H1 (cell line): ENCODE measurements at regions not wholly inside any gene's neighbourhood (a gene's known extent, or its start where the extent isn't known, plus 50 kb on each side); places are given as distances from the start of the nearest gene placed in this dataset.

ENCODE experiments used
- CTCF ChIA-PET: fragments of 300-600 bp; sonication (Branson Sonifier 250); formaldehyde crosslinking; loops from one replicate; lab custom pipeline; 2021; ENCODE audit not compliant: partially characterized antibody; lab: Charles Lee
- POLR2A ChIA-PET: fragments of 300-600 bp; sonication (Branson Sonifier 250); formaldehyde crosslinking; loops from one replicate; lab custom pipeline; 2021; ENCODE audit warnings: inconsistent platforms; ENCODE audit not compliant: partially characterized antibody; lab: Charles Lee
- DNase-seq, 2 experiments: peaks; one replicate each; pipeline versions ENCODE4 v3.0.0 to v3.0.0-alpha.2; 2010 to 2022; ENCODE audit warnings: low spot score in 2 of 2, low read depth in 1 of 2, mixed read lengths in 1 of 2
- FAIRE-seq: peaks from 2 replicates; lab custom pipeline; 2011; peaks lifted over from hg19 to GRCh38; lab: Jason Lieb, UNC
- H2AFZ ChIP-seq: 2 replicates; pipeline ENCODE4 v1.8.1; 2012; ENCODE audit warnings: low read length, inconsistent platforms
- H2AK5ac ChIP-seq: 2 replicates; pipeline ENCODE4 v1.6.1; 2013; ENCODE audit warnings: low read depth, low read length
- H2BK120ac ChIP-seq: replicated peaks from 2 replicates; pipeline ENCODE3; 2013; ENCODE audit warnings: low read depth, low read length, inconsistent platforms
- H2BK12ac ChIP-seq: 2 replicates; pipeline ENCODE4 v1.6.1; 2013; ENCODE audit warnings: low read depth, low read length
- H2BK15ac ChIP-seq: 2 replicates; pipeline ENCODE4 v1.6.1; 2013; ENCODE audit warnings: low read length
- H2BK20ac ChIP-seq: 2 replicates; pipeline ENCODE4 v1.6.1; 2013; ENCODE audit warnings: low read length
- H2BK5ac ChIP-seq: 2 replicates; pipeline ENCODE4 v1.6.1; 2013; ENCODE audit warnings: low read depth, low read length
- H3K14ac ChIP-seq: 2 replicates; pipeline ENCODE4 v1.6.1; 2013; ENCODE audit warnings: inconsistent platforms; ENCODE audit not compliant: insufficient read length
- H3K18ac ChIP-seq: 2 replicates; pipeline ENCODE4 v1.6.1; 2013; ENCODE audit warnings: low read length; ENCODE audit errors: extremely low read depth
- H3K23ac ChIP-seq: 2 replicates; pipeline ENCODE4 v1.6.1; 2013; ENCODE audit warnings: inconsistent platforms; ENCODE audit not compliant: insufficient read length
- H3K23me2 ChIP-seq: 2 replicates; pipeline ENCODE4 v1.6.1; 2013; ENCODE audit warnings: low read depth, low read length
- H3K27ac ChIP-seq: 2 replicates; pipeline ENCODE4 v1.6.1; 2011; ENCODE audit warnings: low read depth, low read length, inconsistent platforms
- H3K27me3 ChIP-seq, 4 experiments: replicated peaks in 1 of 4; 1 replicate in 1 of 4; 2 replicates in 3 of 4; pipeline versions ENCODE4 v1.6.1 to v1.8.1; 2011 to 2013; ENCODE audit warnings: low read length in 3 of 4, mild to moderate bottlenecking in 3 of 4, inconsistent platforms in 2 of 4, mixed read lengths in 2 of 4, moderate library complexity in 1 of 4; ENCODE audit not compliant: control insufficient read depth in 3 of 4, insufficient read depth in 3 of 4; ENCODE audit errors: extremely low read depth in 1 of 4
- H3K36me3 ChIP-seq, 4 experiments: 2 replicates each; pipeline versions ENCODE4 v1.6.1 to v1.8.1; 2011 to 2013; ENCODE audit warnings: mild to moderate bottlenecking in 4 of 4, low read length in 3 of 4, moderate library complexity in 2 of 4, control low read depth in 1 of 4, inconsistent platforms in 1 of 4; ENCODE audit not compliant: insufficient read depth in 4 of 4, control insufficient read depth in 2 of 4
- H3K4ac ChIP-seq: replicated peaks from 2 replicates; pipeline ENCODE3; 2013; ENCODE audit warnings: low read length, low read depth, mixed read lengths, inconsistent platforms; ENCODE audit not compliant: insufficient read length
- H3K4me1 ChIP-seq, 4 experiments: replicated peaks in 1 of 4; 1 replicate in 1 of 4; 2 replicates in 3 of 4; pipeline versions ENCODE4 v1.6.1 to v1.8.1; 2011 to 2013; ENCODE audit warnings: low read length in 3 of 4, inconsistent platforms in 2 of 4, mixed read lengths in 1 of 4; ENCODE audit not compliant: insufficient read depth in 4 of 4, control insufficient read depth in 3 of 4
- H3K4me2 ChIP-seq, 2 experiments: 2 replicates each; pipeline versions ENCODE4 v1.6.1 to v1.8.1; 2011 to 2013; ENCODE audit warnings: low read depth in 2 of 2, low read length in 2 of 2, control low read depth in 1 of 2, inconsistent platforms in 1 of 2, mild to moderate bottlenecking in 1 of 2; ENCODE audit not compliant: insufficient read depth in 1 of 2
- H3K4me3 ChIP-seq, 4 experiments: fragments of 200-600, 300-600 bp in 1 of 4; sonication (generic), shearing (Covaris generic), sonication (Bioruptor Twin) in 1 of 4; 2 replicates each; pipeline versions ENCODE4 v1.5.1 to v1.8.1; 2011 to 2016; ENCODE audit warnings: low read length in 4 of 4, low read depth in 3 of 4, control low read depth in 2 of 4, inconsistent platforms in 2 of 4, mild to moderate bottlenecking in 2 of 4, mixed read lengths in 1 of 4, moderate library complexity in 1 of 4; ENCODE audit not compliant: insufficient read depth in 2 of 4; ENCODE audit errors: extremely low read depth in 1 of 4
- H3K56ac ChIP-seq: replicated peaks from 2 replicates; pipeline ENCODE3; 2013; ENCODE audit warnings: low read depth, mild to moderate bottlenecking, mixed read lengths, low read length, inconsistent platforms; ENCODE audit not compliant: insufficient read length
- H3K79me1 ChIP-seq: 2 replicates; pipeline ENCODE4 v1.6.1; 2013; ENCODE audit warnings: low read depth, low read length, control low read depth
- H3K79me2 ChIP-seq, 2 experiments: 2 replicates each; pipeline versions ENCODE4 v1.6.1 to v1.8.1; 2012 to 2013; ENCODE audit warnings: low read length in 2 of 2, mild to moderate bottlenecking in 2 of 2, inconsistent platforms in 1 of 2; ENCODE audit not compliant: insufficient read depth in 2 of 2, control insufficient read depth in 1 of 2
- H3K9ac ChIP-seq, 4 experiments: replicated peaks in 1 of 4; 1 replicate in 1 of 4; 2 replicates in 3 of 4; pipeline versions ENCODE4 v1.6.1 to v1.8.1; 2011 to 2013; ENCODE audit warnings: low read depth in 3 of 4, low read length in 3 of 4, control low read depth in 2 of 4, mild to moderate bottlenecking in 2 of 4, moderate library complexity in 2 of 4, inconsistent platforms in 1 of 4; ENCODE audit errors: extremely low read depth in 1 of 4
- H3K9me3 ChIP-seq, 2 experiments: 2 replicates each; pipeline versions ENCODE4 v1.6.1 to v1.8.1; 2012 to 2013; ENCODE audit warnings: mild to moderate bottlenecking in 2 of 2, moderate library complexity in 2 of 2, control low read depth in 1 of 2, inconsistent platforms in 1 of 2, low read depth in 1 of 2, low read length in 1 of 2, mixed read lengths in 1 of 2; ENCODE audit not compliant: insufficient read depth in 2 of 2
- H4K20me1 ChIP-seq, 2 experiments: replicated peaks in 1 of 2; 2 replicates each; pipeline versions ENCODE3 to v1.8.1; 2011 to 2013; ENCODE audit warnings: inconsistent platforms in 2 of 2, low read length in 2 of 2, mild to moderate bottlenecking in 1 of 2; ENCODE audit not compliant: insufficient read depth in 2 of 2, control insufficient read depth in 1 of 2
- H4K5ac ChIP-seq: 2 replicates; pipeline ENCODE4 v1.6.1; 2013; ENCODE audit warnings: low read length, low read depth, mixed read lengths, inconsistent platforms; ENCODE audit not compliant: insufficient read length
- H4K8ac ChIP-seq: 2 replicates; pipeline ENCODE4 v1.8.0; 2013; ENCODE audit warnings: mild to moderate bottlenecking, moderate library complexity, low read length, inconsistent platforms; ENCODE audit not compliant: insufficient read depth; ENCODE audit errors: extremely low read depth
- H4K91ac ChIP-seq: replicated peaks from 2 replicates; pipeline ENCODE3; 2013; ENCODE audit warnings: low read length, mixed read lengths, inconsistent platforms; ENCODE audit not compliant: insufficient read length
- CEBPB ChIP-seq: IDR thresholded peaks from 2 replicates; pipeline ENCODE4 v1.6.1; 2012; ENCODE audit warnings: low read depth, low read length
- CTCF ChIP-seq, 3 experiments: IDR thresholded peaks; 1 replicate in 2 of 3; 2 replicates in 1 of 3; pipeline versions ENCODE4 v1.5.1 to v1.6.1; 2011; ENCODE audit warnings: low read length in 3 of 3, mild to moderate bottlenecking in 3 of 3, inconsistent platforms in 2 of 3, low read depth in 1 of 3, moderate library complexity in 1 of 3; ENCODE audit not compliant: insufficient read depth in 1 of 3; ENCODE audit errors: control extremely low read depth in 1 of 3
- RAD21 ChIP-seq, 2 experiments: IDR thresholded peaks in 1 of 2; conservative IDR thresholded peaks in 1 of 2; 2 replicates each; pipeline ENCODE4 v1.6.1; 2011; ENCODE audit warnings: low read depth in 2 of 2, low read length in 2 of 2, improper control_type of control experiment in 1 of 2, inconsistent platforms in 1 of 2, mild to moderate bottlenecking in 1 of 2, moderate library complexity in 1 of 2
- WGBS, 2 experiments: shearing (Covaris generic) in 1 of 2; methylation state at CpG; one replicate each; pipeline versions ENCODE4 v1.1.6 to v1.1.7; 2013 to 2015; ENCODE audit warnings: low lambda C conversion rate in 2 of 2, mixed read lengths in 2 of 2, inconsistent platforms in 1 of 2, low coverage in 1 of 2, missing lambda C conversion rate in 1 of 2; ENCODE audit not compliant: insufficient replicate concordance in 2 of 2, insufficient coverage in 1 of 2, insufficient read length in 1 of 2; ENCODE audit errors: extremely low coverage in 1 of 2, missing lambda C conversion rate in 1 of 2; 5-methylcytosine and 5-hydroxymethylcytosine counted together

- no peaks in the 10 kb centered on the region for H3K79me2 ChIP-seq
- 86% methylated on average over 4 of the region's 4 CpGs; no CpG with 5 or more reads in 1 of the 2 experiments for WGBS, 2 experiments
- H3K27ac ChIP-seq: no peak overlapping the region
- ChIA-PET CTCF (interaction anchor here (0.6 to 3.1 kb wide), 4 partner anchors 10 to 81 kb away, joined by 3 to 9 read pairs (median 4); no protein-coding TSS in a partner anchor), POLR2A (no interaction called here)
- H3K23ac ChIP-seq: no peak overlapping the region
- no peak overlapping the region for H3K4me2 ChIP-seq
- no peak overlapping the region for H4K91ac ChIP-seq
- H3K4me3 ChIP-seq: no peak overlapping the region
- no peak overlapping the region for H3K56ac ChIP-seq
- no peak overlapping the region for H2AK5ac ChIP-seq
- no peak overlapping the region for H4K8ac ChIP-seq
- H3K18ac ChIP-seq: no peak overlapping the region
- no peak for FAIRE-seq
- TF ChIP-seq CTCF (IDR thresholded peaks at IDR 0.05; ENCODE audit: control extremely low read depth in 1 of 3, insufficient read depth in 1 of 3, low read depth in 1 of 3, low read length in 3 of 3) (peak in 2 of 3 experiments; percentile 8 to 27; a peak in 2 of 4 replicates), CEBPB (no peak), RAD21 (IDR thresholded peaks at IDR 0.05 in 1 of 2, conservative IDR thresholded peaks at IDR 0.05 in 1 of 2; ENCODE audit: low read depth in 2 of 2, low read length in 2 of 2) (peak; percentile 21 to 25; a peak in 2 of 4 replicates)
- H3K4ac ChIP-seq: no peak overlapping the region
- H3K79me1 ChIP-seq: no peaks in the 10 kb centered on the region
- H2BK20ac ChIP-seq: no peak overlapping the region
- H3K14ac ChIP-seq: no peak overlapping the region
- no peak overlapping the region for H4K5ac ChIP-seq
- H2AFZ ChIP-seq: peak overlapping the region; percentile 54; the same call in 1 of the 2 replicates
- H2BK15ac ChIP-seq: no peak overlapping the region
- H2BK120ac ChIP-seq: no peak overlapping the region
- H3K9ac ChIP-seq: no peak overlapping the region
- no peak overlapping the region for H2BK12ac ChIP-seq
- H3K9me3 ChIP-seq: no peaks in the 10 kb centered on the region
- no peaks in the 10 kb centered on the region for H4K20me1 ChIP-seq
- no peaks in the 10 kb centered on the region for H3K36me3 ChIP-seq
- no peaks in the 10 kb centered on the region for H3K27me3 ChIP-seq
- DNase-seq: no peak
- no peak overlapping the region for H2BK5ac ChIP-seq
- no peaks in the 10 kb centered on the region for H3K4me1 ChIP-seq
- no peaks in the 10 kb centered on the region for H3K23me2 ChIP-seq
Measured at GRCh38 chr3:187971629-187972028, 182.3 kb upstream of the LPP start.
